ENCODE measurements at regions not wholly inside any gene's neighbourhood (a gene's known extent, or its start where the extent isn't known, plus 50 kb on each side); places are given as distances from the start of the nearest gene placed in this dataset.

- no peak overlapping the region for H3K4me3 ChIP-seq (ENCODE audit: low read depth, low read length)
- DNase-seq (ENCODE audit: low read depth), result no peak
- no peak for TF ChIP-seq CTCF (IDR thresholded peaks at IDR 0.05; ENCODE audit: insufficient read depth, low read depth, low read length)
Observed at GRCh38 chr16:65781363-65781762, 585.1 kb upstream of the CDH5 start.

DNA sequence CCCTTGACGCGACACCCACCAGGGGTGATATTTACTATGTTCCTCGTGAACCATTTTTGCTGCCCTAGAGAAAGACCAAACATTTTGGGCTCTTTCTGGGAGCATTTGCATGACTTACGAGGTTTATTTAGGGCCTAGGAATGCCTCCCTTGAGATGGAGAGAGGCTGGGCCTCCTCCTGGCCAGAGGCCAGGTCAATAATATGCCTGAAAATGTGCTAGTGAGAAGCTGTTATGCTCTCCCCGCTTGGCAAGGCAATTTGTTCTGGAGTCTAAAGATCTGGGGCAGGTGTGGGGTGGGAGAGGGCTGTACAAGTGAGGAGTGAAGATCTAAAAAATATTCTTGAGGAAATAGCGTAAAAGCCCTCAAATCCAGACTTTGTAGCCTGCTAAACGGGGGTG, 587.3 kb upstream of the CDH5 start:
- no peak for DNase-seq (ENCODE audit: low read depth)
- TF ChIP-seq CTCF (IDR thresholded peaks at IDR 0.05; ENCODE audit: insufficient read depth, low read depth, low read length), result no peak

GRCh38 chr16:65776639-65777183, 589.8 kb upstream of the CDH5 start:
- TF ChIP-seq CTCF (IDR thresholded peaks at IDR 0.05; ENCODE audit: insufficient read depth, low read depth, low read length), result no peak
- DNase-seq (ENCODE audit: low read depth), result no peak
- H3K4me3 ChIP-seq (ENCODE audit: low read depth, low read length), result no peak overlapping the region

More for the DNA sequence above, 587.3 kb upstream of the CDH5 start:
- no peak overlapping the region for H3K4me3 ChIP-seq (ENCODE audit: low read depth, low read length)

DNA sequence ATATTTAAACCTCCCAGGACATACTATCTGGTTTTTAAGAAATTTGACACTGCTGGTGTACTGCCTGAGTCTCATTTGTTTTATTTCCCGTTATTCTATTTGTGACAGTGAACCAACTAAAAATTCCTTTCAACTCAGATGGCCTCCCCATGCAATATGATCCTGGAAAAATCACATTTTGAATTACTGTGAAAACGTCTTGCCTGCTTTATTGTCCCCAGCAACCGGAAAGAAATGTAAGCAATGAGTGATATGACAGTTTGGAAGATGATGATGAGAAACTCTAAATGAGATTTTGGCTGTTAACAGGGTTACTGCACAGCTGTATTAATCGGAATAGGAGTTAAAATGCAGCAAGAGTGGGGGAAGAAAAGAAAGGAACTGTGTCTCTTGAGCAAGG, 590.7 kb upstream of the CDH5 start:
- H3K4me3 ChIP-seq (ENCODE audit: low read depth, low read length), result no peak overlapping the region
- no peak for DNase-seq (ENCODE audit: low read depth)
- TF ChIP-seq CTCF (IDR thresholded peaks at IDR 0.05; ENCODE audit: insufficient read depth, low read depth, low read length), result no peak

- DNase-seq (ENCODE audit: low read depth), result no peak
- H3K4me3 ChIP-seq (ENCODE audit: low read depth, low read length), result no peak overlapping the region
- no peak for TF ChIP-seq CTCF (IDR thresholded peaks at IDR 0.05; ENCODE audit: insufficient read depth, low read depth, low read length)
Observed at GRCh38 chr16:65774350-65774749, 592.1 kb upstream of the CDH5 start.

DNA sequence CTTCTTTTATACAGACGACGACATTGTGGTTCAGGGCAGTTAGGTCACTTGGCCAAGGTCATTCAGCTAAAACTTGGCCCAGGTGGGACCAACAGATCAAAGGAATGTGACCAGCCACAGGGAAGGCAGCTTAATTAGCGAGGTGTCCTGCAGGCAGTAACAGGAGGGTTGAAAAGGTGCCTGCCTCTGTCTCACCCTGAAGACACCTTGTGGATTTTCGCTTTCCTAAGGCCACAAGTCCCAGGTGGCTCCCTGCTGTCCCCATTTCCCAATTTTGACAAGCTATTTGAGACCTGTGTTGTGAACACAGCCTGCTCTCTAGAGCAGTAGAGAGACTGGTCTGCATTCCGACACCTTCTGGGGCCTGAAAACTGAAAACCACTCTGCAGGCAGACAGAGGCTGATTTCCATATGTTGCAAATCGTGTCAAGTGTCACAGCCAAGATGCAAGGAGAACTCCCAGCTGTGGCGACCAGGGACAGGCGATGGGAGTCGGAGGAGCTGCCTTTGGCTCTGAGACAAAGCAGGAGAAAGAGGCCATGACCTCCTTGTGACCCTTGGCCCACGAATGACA, 593.1 kb upstream of the CDH5 start:
- no peak for DNase-seq (ENCODE audit: low read depth)
- TF ChIP-seq CTCF (IDR thresholded peaks at IDR 0.05; ENCODE audit: insufficient read depth, low read depth, low read length), result no peak
- no peak overlapping the region for H3K4me3 ChIP-seq (ENCODE audit: low read depth, low read length)

All from fibroblast of villous mesenchyme (primary cell).